IPS DF 4.7 (cell line): ENCODE measurements at regions not wholly inside any gene's neighbourhood (a gene's known extent, or its start where the extent isn't known, plus 50 kb on each side); places are given as distances from the start of the nearest gene placed in this dataset.
"Not testable (repeated sequence)": the region's sequence is repeated elsewhere in the genome, so short reads cannot be mapped to it uniquely, and the experiment has no call there.

Experiments used
- DNase-seq: peaks from one replicate; pipeline ENCODE4 v3.0.0-alpha.2; 2013; ENCODE audit warnings: low spot score; ENCODE audit errors: extremely low read depth

DNA sequence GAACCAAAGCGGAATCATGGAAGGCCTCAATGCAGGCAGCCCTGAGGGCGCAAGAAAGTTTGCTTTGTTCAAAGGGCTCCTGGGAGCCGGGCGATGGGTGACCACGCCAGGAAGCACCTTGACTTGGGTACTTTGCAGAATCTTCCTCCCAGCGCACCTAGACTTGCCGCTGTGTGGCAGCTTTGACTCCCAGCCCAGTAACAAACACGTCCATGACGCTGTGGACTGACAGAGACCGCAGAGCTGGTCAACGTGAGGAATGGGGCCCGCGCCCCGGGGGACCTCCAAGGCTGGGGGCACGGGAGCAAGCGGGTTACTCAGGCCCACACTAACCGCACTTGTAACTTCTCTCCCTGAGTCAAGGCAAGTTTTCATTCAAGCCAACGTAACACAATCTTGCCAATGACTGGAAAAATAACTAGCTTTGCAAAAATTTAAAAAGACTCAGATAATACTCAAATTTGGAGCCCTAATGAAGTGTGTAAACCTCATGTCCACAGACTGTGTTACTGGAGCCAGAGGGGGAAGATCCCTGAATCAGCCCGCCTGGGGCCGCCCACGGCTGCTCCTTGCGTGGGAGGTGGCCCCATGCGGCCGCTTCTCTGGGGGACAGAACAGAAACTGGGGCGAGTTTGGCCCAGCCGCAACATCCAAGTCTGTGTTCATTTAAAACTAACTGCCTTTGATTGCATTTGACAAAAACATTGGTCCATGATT, 130.8 kb downstream of the DNAJB6 start:
- no peak for DNase-seq

GRCh38 chr7:157468221-157469111, 131.7 kb downstream of the DNAJB6 start:
- no peak for DNase-seq

GRCh38 chr7:157469181-157470016, 132.6 kb downstream of the DNAJB6 start:
- DNase-seq = no peak

GRCh38 chr7:157470017-157470322, 133.2 kb downstream of the DNAJB6 start:
- no peak for DNase-seq

DNA sequence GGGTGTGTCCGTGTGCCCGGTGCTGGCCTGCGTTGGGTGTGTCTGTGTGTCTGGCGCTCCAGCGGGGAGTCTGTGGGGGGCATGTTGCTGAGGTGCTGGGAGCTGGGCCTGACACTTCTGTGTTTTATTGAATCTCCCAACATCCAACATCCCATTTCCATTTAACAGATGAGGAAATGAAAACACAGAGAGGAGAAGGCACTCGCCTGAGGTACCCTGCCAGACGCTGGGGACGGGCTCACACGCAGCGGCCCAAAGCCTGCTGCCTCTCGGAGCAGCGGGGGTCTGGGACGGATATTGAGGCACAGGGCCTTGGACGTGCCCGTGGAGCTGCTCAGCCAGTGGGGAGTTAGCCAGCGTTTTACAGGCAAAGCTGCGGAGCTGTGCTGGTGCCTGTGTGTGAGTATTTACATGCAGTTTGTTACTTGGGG, 133.9 kb downstream of the DNAJB6 start:
- DNase-seq = no peak

GRCh38 chr7:157471259-157472125, 134.7 kb downstream of the DNAJB6 start:
- DNase-seq = no peak

GRCh38 chr7:157472311-157473050, 135.7 kb downstream of the DNAJB6 start:
- no peak for DNase-seq

DNA sequence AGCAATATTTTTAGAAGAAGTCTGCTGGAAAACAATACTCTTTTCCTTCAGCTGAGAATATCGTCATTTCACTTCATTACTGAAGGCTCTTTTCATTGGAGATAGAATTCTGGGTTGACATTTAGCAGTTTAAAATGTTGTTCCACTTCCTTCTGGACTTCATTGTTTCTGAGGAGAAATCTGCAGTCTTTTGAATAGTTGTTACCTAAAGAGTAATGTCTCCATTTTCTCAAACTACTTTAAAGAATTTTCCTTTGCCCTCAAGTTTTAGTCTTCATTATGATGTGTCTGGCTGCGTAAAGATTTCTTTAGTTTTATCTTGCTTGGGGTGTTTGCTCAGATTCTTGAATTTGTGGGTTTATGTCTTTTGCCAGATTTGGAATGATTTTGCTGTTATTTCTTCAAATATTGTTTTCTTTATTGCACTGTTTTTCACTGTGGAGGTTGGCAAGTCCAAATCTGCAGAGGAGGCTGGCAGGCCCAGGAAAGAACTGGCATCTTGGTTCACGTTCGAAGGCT, 136.3 kb downstream of the DNAJB6 start:
- DNase-seq = no peak

GRCh38 chr7:157474685-157475084, 137.9 kb downstream of the DNAJB6 start:
- peak; percentile 16 for DNase-seq

- DNase-seq = no peak
Measured at GRCh38 chr7:157475095-157475494, 138.3 kb downstream of the DNAJB6 start.

- DNase-seq = no peak
Measured at GRCh38 chr7:157475601-157476000, 138.8 kb downstream of the DNAJB6 start.

DNA sequence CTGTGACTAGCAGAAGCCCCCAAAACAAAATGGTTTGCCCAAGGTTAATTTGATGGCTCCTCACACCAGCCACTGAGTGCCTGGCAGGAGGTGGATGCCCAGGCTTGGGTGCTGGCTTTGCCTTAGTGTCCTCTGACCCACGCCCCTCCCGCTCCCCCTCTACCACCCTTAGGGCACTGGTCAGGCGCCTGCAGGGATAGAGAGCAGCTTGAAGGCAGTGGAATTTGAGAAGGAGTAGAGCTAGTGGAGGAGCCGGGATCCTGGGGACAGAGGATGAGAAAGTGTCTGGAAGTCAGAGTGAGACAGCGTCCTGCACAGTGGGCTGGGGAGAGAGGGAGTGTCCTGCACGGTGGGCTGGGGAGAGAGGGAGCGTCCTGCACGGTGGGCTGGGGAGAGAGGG, 139.4 kb downstream of the DNAJB6 start:
- no peak for DNase-seq

DNA sequence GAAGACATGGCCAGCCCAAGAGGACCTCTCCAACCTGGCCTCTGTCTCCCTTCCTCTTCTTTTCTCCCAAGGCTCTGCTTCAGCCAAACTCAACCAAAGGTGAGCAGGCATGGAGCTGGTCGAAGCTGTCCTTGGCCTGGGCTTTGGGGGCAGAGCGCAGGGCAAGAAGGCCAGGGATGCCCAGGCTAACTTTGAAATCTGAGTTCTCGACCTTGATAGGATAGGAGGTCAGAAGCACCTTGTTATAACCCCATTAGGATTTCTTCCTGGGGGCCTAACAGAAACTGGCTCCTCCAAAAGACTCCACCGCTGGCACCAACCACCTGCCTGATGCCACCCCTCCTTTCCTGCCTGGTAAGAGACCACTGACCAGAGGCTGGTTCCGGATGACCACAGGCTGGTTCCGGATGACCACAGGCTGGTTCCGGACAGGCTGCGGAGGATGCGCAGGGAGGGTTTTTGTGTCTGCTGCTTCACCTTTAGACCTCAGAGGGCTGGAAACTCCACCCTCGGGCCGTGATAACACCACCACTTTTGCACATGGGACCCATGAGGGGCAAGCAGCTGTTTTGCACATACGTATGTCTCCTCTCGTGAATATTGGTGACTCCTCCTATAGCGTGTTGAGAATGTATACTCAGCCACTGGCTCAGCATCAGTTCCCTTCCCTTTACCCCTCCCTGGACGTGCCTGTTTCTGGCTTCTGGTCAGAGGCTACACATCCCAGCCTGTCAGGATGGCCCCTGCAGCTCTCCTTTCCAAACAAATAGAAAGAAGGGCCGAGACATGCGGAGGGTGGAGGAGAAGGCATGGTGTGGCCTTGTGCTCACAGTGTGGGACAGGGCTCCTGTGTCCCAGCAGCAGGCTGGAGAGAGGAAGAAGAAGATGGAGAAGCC, 140.1 kb downstream of the DNAJB6 start:
- no peak for DNase-seq

DNA sequence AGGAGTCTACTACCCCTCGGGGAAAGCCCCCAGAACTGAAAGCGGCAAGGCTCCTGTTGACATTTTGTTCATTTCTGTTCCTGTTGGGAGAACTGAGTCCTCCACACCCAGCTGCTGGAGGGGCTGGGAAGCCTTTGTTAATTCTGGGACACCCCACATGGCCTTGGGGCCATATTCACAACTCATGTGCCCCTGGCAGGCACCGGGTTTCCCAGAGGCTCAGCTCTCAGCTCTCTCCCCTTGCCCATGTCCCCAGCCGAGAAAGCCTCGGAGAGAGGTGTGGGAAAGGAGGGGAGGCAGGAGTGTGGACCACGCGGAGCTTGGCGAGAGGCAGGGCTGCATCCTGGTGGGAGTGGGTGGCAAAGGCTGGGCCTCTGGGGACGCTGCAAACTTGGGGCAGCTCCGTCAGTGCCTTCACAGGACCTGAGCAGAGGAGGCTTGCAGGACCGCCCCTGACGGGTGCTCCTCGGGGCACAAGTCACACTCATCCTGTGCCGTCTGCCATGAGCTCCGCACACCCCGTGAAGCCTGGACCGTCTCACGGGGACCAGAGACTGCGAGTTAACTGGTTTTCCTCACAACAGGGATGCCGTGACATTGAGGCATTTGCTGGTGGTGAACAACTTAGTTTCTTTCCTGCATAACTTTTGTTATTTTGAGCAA, 140.9 kb downstream of the DNAJB6 start:
- no peak for DNase-seq

DNA sequence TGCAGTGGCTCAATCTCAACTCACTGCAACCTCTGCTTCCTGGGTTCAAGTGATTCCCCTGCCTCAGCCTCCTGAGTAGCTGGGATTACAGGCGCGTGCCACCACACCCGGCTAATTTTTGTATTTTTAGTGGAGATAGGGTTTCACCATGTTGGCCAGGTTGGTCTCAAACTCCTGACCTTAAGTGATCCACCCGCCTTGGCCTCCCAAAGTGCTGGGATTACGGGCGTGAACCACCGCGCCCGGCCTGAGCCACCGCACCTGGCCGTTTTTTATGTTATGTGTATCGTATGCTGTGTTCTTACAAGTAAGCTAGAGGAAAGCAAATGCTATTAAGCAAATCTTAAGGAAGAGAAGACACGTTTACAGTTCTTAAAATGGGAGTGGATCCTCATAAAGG, 141.8 kb downstream of the DNAJB6 start:
- not testable (repeated sequence) for DNase-seq

GRCh38 chr7:157479326-157479725, 142.5 kb downstream of the DNAJB6 start:
- DNase-seq = no peak

DNA sequence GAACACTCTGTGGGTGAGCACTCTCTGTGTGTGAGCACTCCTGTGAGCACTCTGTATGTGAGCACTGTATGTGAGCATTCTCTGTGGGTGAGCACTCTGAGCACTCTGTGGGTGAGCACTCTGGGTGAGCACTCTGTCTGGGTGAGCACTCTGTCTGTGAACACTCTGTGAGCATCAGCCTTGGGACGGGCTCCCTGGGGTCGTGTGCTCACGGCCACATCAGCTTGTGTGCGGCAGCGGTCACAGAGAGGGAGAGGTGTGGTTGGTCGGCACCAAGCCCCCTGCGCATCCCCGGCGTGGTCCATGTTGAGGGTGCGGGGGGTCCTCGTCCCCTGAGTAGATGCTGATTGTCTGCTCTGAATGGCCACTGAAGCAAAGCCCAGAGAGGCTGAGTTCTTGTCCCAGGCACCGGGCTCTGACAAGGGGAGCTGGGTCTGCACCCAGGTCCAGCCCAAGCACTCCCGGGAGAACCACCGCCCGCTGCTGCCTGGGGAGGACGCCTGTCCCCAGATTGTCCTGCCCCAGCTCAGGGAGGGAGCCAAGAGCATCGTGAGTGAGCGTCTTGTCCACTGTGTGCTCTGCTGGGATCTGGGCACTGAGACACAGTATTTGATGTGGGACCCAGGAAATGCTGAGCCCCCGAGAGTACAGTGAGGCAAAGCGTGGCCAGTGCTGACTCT, 143.7 kb downstream of the DNAJB6 start:
- DNase-seq = no peak

- no peak for DNase-seq
Measured at GRCh38 chr7:157481389-157481788, 144.6 kb downstream of the DNAJB6 start.
